H1 (cell line): ENCODE measurements at regions not wholly inside any gene's neighbourhood (a gene's known extent, or its start where the extent isn't known, plus 50 kb on each side); places are given as distances from the start of the nearest gene placed in this dataset.

Source experiments
- CTCF ChIA-PET: fragments of 300-600 bp; sonication (Branson Sonifier 250); formaldehyde crosslinking; loops from one replicate; lab custom pipeline; 2021; ENCODE audit not compliant: partially characterized antibody; lab: Charles Lee
- POLR2A ChIA-PET: fragments of 300-600 bp; sonication (Branson Sonifier 250); formaldehyde crosslinking; loops from one replicate; lab custom pipeline; 2021; ENCODE audit warnings: inconsistent platforms; ENCODE audit not compliant: partially characterized antibody; lab: Charles Lee
- DNase-seq, 2 experiments: peaks; one replicate each; pipeline versions ENCODE4 v3.0.0 to v3.0.0-alpha.2; 2010 to 2022; ENCODE audit warnings: low spot score in 2 of 2, low read depth in 1 of 2, mixed read lengths in 1 of 2
- FAIRE-seq: peaks from 2 replicates; lab custom pipeline; 2011; peaks lifted over from hg19 to GRCh38; lab: Jason Lieb, UNC
- H2AFZ ChIP-seq: 2 replicates; pipeline ENCODE4 v1.8.1; 2012; ENCODE audit warnings: low read length, inconsistent platforms
- H2AK5ac ChIP-seq: 2 replicates; pipeline ENCODE4 v1.6.1; 2013; ENCODE audit warnings: low read depth, low read length
- H2BK120ac ChIP-seq: replicated peaks from 2 replicates; pipeline ENCODE3; 2013; ENCODE audit warnings: low read depth, low read length, inconsistent platforms
- H2BK12ac ChIP-seq: 2 replicates; pipeline ENCODE4 v1.6.1; 2013; ENCODE audit warnings: low read depth, low read length
- H2BK15ac ChIP-seq: 2 replicates; pipeline ENCODE4 v1.6.1; 2013; ENCODE audit warnings: low read length
- H2BK20ac ChIP-seq: 2 replicates; pipeline ENCODE4 v1.6.1; 2013; ENCODE audit warnings: low read length
- H2BK5ac ChIP-seq: 2 replicates; pipeline ENCODE4 v1.6.1; 2013; ENCODE audit warnings: low read depth, low read length
- H3K14ac ChIP-seq: 2 replicates; pipeline ENCODE4 v1.6.1; 2013; ENCODE audit warnings: inconsistent platforms; ENCODE audit not compliant: insufficient read length
- H3K18ac ChIP-seq: 2 replicates; pipeline ENCODE4 v1.6.1; 2013; ENCODE audit warnings: low read length; ENCODE audit errors: extremely low read depth
- H3K23ac ChIP-seq: 2 replicates; pipeline ENCODE4 v1.6.1; 2013; ENCODE audit warnings: inconsistent platforms; ENCODE audit not compliant: insufficient read length
- H3K23me2 ChIP-seq: 2 replicates; pipeline ENCODE4 v1.6.1; 2013; ENCODE audit warnings: low read depth, low read length
- H3K27ac ChIP-seq: 2 replicates; pipeline ENCODE4 v1.6.1; 2011; ENCODE audit warnings: low read depth, low read length, inconsistent platforms
- H3K27me3 ChIP-seq, 4 experiments: replicated peaks in 1 of 4; 1 replicate in 1 of 4; 2 replicates in 3 of 4; pipeline versions ENCODE4 v1.6.1 to v1.8.1; 2011 to 2013; ENCODE audit warnings: low read length in 3 of 4, mild to moderate bottlenecking in 3 of 4, inconsistent platforms in 2 of 4, mixed read lengths in 2 of 4, moderate library complexity in 1 of 4; ENCODE audit not compliant: control insufficient read depth in 3 of 4, insufficient read depth in 3 of 4; ENCODE audit errors: extremely low read depth in 1 of 4
- H3K36me3 ChIP-seq, 4 experiments: 2 replicates each; pipeline versions ENCODE4 v1.6.1 to v1.8.1; 2011 to 2013; ENCODE audit warnings: mild to moderate bottlenecking in 4 of 4, low read length in 3 of 4, moderate library complexity in 2 of 4, control low read depth in 1 of 4, inconsistent platforms in 1 of 4; ENCODE audit not compliant: insufficient read depth in 4 of 4, control insufficient read depth in 2 of 4
- H3K4ac ChIP-seq: replicated peaks from 2 replicates; pipeline ENCODE3; 2013; ENCODE audit warnings: low read length, low read depth, mixed read lengths, inconsistent platforms; ENCODE audit not compliant: insufficient read length
- H3K4me1 ChIP-seq, 4 experiments: replicated peaks in 1 of 4; 1 replicate in 1 of 4; 2 replicates in 3 of 4; pipeline versions ENCODE4 v1.6.1 to v1.8.1; 2011 to 2013; ENCODE audit warnings: low read length in 3 of 4, inconsistent platforms in 2 of 4, mixed read lengths in 1 of 4; ENCODE audit not compliant: insufficient read depth in 4 of 4, control insufficient read depth in 3 of 4
- H3K4me2 ChIP-seq, 2 experiments: 2 replicates each; pipeline versions ENCODE4 v1.6.1 to v1.8.1; 2011 to 2013; ENCODE audit warnings: low read depth in 2 of 2, low read length in 2 of 2, control low read depth in 1 of 2, inconsistent platforms in 1 of 2, mild to moderate bottlenecking in 1 of 2; ENCODE audit not compliant: insufficient read depth in 1 of 2
- H3K4me3 ChIP-seq, 4 experiments: fragments of 200-600, 300-600 bp in 1 of 4; sonication (generic), shearing (Covaris generic), sonication (Bioruptor Twin) in 1 of 4; 2 replicates each; pipeline versions ENCODE4 v1.5.1 to v1.8.1; 2011 to 2016; ENCODE audit warnings: low read length in 4 of 4, low read depth in 3 of 4, control low read depth in 2 of 4, inconsistent platforms in 2 of 4, mild to moderate bottlenecking in 2 of 4, mixed read lengths in 1 of 4, moderate library complexity in 1 of 4; ENCODE audit not compliant: insufficient read depth in 2 of 4; ENCODE audit errors: extremely low read depth in 1 of 4
- H3K56ac ChIP-seq: replicated peaks from 2 replicates; pipeline ENCODE3; 2013; ENCODE audit warnings: low read depth, mild to moderate bottlenecking, mixed read lengths, low read length, inconsistent platforms; ENCODE audit not compliant: insufficient read length
- H3K79me1 ChIP-seq: 2 replicates; pipeline ENCODE4 v1.6.1; 2013; ENCODE audit warnings: low read depth, low read length, control low read depth
- H3K79me2 ChIP-seq, 2 experiments: 2 replicates each; pipeline versions ENCODE4 v1.6.1 to v1.8.1; 2012 to 2013; ENCODE audit warnings: low read length in 2 of 2, mild to moderate bottlenecking in 2 of 2, inconsistent platforms in 1 of 2; ENCODE audit not compliant: insufficient read depth in 2 of 2, control insufficient read depth in 1 of 2
- H3K9ac ChIP-seq, 4 experiments: replicated peaks in 1 of 4; 1 replicate in 1 of 4; 2 replicates in 3 of 4; pipeline versions ENCODE4 v1.6.1 to v1.8.1; 2011 to 2013; ENCODE audit warnings: low read depth in 3 of 4, low read length in 3 of 4, control low read depth in 2 of 4, mild to moderate bottlenecking in 2 of 4, moderate library complexity in 2 of 4, inconsistent platforms in 1 of 4; ENCODE audit errors: extremely low read depth in 1 of 4
- H3K9me3 ChIP-seq, 2 experiments: 2 replicates each; pipeline versions ENCODE4 v1.6.1 to v1.8.1; 2012 to 2013; ENCODE audit warnings: mild to moderate bottlenecking in 2 of 2, moderate library complexity in 2 of 2, control low read depth in 1 of 2, inconsistent platforms in 1 of 2, low read depth in 1 of 2, low read length in 1 of 2, mixed read lengths in 1 of 2; ENCODE audit not compliant: insufficient read depth in 2 of 2
- H4K20me1 ChIP-seq, 2 experiments: replicated peaks in 1 of 2; 2 replicates each; pipeline versions ENCODE3 to v1.8.1; 2011 to 2013; ENCODE audit warnings: inconsistent platforms in 2 of 2, low read length in 2 of 2, mild to moderate bottlenecking in 1 of 2; ENCODE audit not compliant: insufficient read depth in 2 of 2, control insufficient read depth in 1 of 2
- H4K5ac ChIP-seq: 2 replicates; pipeline ENCODE4 v1.6.1; 2013; ENCODE audit warnings: low read length, low read depth, mixed read lengths, inconsistent platforms; ENCODE audit not compliant: insufficient read length
- H4K8ac ChIP-seq: 2 replicates; pipeline ENCODE4 v1.8.0; 2013; ENCODE audit warnings: mild to moderate bottlenecking, moderate library complexity, low read length, inconsistent platforms; ENCODE audit not compliant: insufficient read depth; ENCODE audit errors: extremely low read depth
- H4K91ac ChIP-seq: replicated peaks from 2 replicates; pipeline ENCODE3; 2013; ENCODE audit warnings: low read length, mixed read lengths, inconsistent platforms; ENCODE audit not compliant: insufficient read length
- RAD21 ChIP-seq, 2 experiments: IDR thresholded peaks in 1 of 2; conservative IDR thresholded peaks in 1 of 2; 2 replicates each; pipeline ENCODE4 v1.6.1; 2011; ENCODE audit warnings: low read depth in 2 of 2, low read length in 2 of 2, improper control_type of control experiment in 1 of 2, inconsistent platforms in 1 of 2, mild to moderate bottlenecking in 1 of 2, moderate library complexity in 1 of 2
- RFX5 ChIP-seq: IDR thresholded peaks from 2 replicates; pipeline ENCODE4 v1.6.1; 2011; ENCODE audit warnings: low read depth, low read length, improper control_type of control experiment, borderline replicate concordance
- TAF1 ChIP-seq: IDR thresholded peaks from 2 replicates; pipeline ENCODE4 v1.6.1; 2011; ENCODE audit warnings: mild to moderate bottlenecking, low read depth, low read length
- WGBS, 2 experiments: shearing (Covaris generic) in 1 of 2; methylation state at CpG; one replicate each; pipeline versions ENCODE4 v1.1.6 to v1.1.7; 2013 to 2015; ENCODE audit warnings: low lambda C conversion rate in 2 of 2, mixed read lengths in 2 of 2, inconsistent platforms in 1 of 2, low coverage in 1 of 2, missing lambda C conversion rate in 1 of 2; ENCODE audit not compliant: insufficient replicate concordance in 2 of 2, insufficient coverage in 1 of 2, insufficient read length in 1 of 2; ENCODE audit errors: extremely low coverage in 1 of 2, missing lambda C conversion rate in 1 of 2; 5-methylcytosine and 5-hydroxymethylcytosine counted together

DNA sequence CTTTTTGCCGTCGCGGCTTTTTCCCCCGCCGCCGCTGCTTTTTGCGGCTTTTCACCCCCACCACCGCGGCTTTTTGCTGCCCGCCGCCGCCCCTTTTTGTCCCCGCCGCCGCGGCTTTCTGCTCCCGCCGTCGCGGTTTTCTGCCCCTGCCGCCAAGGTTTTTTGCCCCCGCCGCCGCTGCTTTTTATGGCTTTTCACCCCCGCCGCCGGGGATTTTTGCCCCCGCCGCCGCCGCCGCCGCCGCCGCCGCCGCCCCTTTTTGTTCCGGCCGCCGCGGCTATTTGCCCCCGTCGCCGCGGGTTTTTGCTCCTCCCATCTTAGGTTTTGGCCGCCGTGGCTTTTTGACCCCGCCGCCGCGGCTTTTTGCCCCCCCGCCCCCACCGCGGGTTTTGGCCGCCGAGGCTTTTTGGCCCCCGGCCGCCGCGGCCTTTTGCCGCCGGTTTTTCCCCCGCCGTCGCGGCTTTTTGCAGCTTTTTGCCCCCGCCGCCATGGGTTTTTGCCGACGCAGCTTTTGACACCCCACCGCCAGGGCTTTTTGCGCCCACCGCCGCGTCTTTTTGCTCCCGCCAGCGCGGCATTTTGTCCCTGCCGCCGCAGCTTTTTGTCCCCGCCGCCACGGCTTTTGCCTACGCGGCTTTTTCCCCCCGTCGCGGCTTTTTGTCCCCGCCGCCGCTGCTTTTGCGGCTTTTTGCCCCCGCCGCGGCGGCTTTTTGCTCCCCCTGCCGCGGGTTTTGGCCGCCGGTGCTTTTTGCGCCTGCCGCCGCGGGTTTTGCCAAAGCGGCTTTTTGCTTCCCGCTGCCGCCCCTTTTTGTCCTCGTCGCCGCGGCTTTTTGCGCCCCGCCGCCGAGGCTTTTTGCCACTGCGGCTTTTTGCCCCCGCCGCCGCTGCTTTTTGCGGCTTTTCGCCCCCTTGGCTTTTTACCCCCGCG, 519.4 kb upstream of the WSB1 start:
- Histone ChIP-seq H3K27ac (no peak overlapping the region), H2AFZ (no peak overlapping the region), H2BK15ac (no peak overlapping the region), H3K27me3 (no peaks in the 10 kb centered on the region), H3K56ac (no peak overlapping the region), H2BK20ac (no peak overlapping the region), H4K5ac (no peak overlapping the region), H2AK5ac (no peak overlapping the region), H3K9ac (no peak overlapping the region), H3K4me2 (no peak overlapping the region), H4K20me1 (no peaks in the 10 kb centered on the region), H3K4ac (no peak overlapping the region), H2BK12ac (no peak overlapping the region), H3K9me3 (peaks cover 3 to 45% of the 10 kb centered on the region in 2 experiments; a peak in 3 of 4 replicates), H3K79me2 (no peaks in the 10 kb centered on the region), H2BK120ac (no peak overlapping the region), H3K79me1 (no peaks in the 10 kb centered on the region), H4K8ac (no peak overlapping the region), H3K18ac (no peak overlapping the region), H3K4me3 (no peak overlapping the region), H3K23me2 (no peaks in the 10 kb centered on the region), H2BK5ac (no peak overlapping the region), H3K14ac (no peak overlapping the region), H3K36me3 (no peaks in the 10 kb centered on the region; a peak in 1 of 8 replicates), H3K23ac (no peak overlapping the region), H4K91ac (no peak overlapping the region), H3K4me1 (no peaks in the 10 kb centered on the region)
- ChIA-PET POLR2A (no interaction called here), CTCF (no interaction called here)
- TF ChIP-seq TAF1 (no peak), RFX5 (no peak), RAD21 (IDR thresholded peaks at IDR 0.05 in 1 of 2, conservative IDR thresholded peaks at IDR 0.05 in 1 of 2; ENCODE audit: low read depth in 2 of 2, low read length in 2 of 2) (no peak)
- FAIRE-seq (no peak), DNase-seq (no peak)
- WGBS, 2 experiments: 91% methylated on average over 9 of the region's 123 CpGs; no CpG with 5 or more reads in 1 of the 2 experiments
